HG03196 (cell line): ENCODE measurements at regions not wholly inside any gene's neighbourhood (a gene's known extent, or its start where the extent isn't known, plus 50 kb on each side); places are given as distances from the start of the nearest gene placed in this dataset.

ENCODE experiments used
- ATAC-seq: cut with Tn5 transposase; IDR thresholded peaks from one replicate; pipeline ENCODE4 v1.9.1; 2021; ENCODE audit not compliant: unreplicated experiment

- no peak for ATAC-seq
Observed at GRCh38 chr1:172883387-172883791, 167.4 kb downstream of the TNFSF18 start.

- no peak for ATAC-seq
Observed at GRCh38 chr1:172883844-172884243, 166.9 kb downstream of the TNFSF18 start.

GRCh38 chr1:172885411-172885810 lies 165.3 kb downstream of the TNFSF18 start:
- ATAC-seq: no peak

DNA sequence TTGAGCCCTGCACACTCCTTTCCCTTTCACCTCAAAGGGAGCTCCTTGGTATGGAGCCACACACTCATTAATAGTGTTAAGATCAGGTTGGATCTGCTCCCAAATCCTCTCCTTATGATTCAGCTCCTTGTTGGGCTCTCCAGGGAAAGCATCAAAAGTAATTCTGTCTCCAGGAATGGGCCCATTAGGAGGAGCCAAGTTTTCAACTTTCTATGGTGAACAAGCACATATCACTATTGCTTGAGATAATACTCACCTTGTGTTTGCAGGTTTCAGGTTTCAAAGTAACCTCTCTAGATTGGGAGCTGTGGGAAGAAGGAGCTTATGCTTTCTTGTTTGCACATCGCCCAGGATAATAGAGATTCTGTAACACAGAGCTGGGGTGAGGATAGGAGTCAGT lies 164.8 kb downstream of the TNFSF18 start:
- no peak for ATAC-seq

GRCh38 chr1:172887162-172887561 lies 163.6 kb downstream of the TNFSF18 start:
- no peak for ATAC-seq

DNA sequence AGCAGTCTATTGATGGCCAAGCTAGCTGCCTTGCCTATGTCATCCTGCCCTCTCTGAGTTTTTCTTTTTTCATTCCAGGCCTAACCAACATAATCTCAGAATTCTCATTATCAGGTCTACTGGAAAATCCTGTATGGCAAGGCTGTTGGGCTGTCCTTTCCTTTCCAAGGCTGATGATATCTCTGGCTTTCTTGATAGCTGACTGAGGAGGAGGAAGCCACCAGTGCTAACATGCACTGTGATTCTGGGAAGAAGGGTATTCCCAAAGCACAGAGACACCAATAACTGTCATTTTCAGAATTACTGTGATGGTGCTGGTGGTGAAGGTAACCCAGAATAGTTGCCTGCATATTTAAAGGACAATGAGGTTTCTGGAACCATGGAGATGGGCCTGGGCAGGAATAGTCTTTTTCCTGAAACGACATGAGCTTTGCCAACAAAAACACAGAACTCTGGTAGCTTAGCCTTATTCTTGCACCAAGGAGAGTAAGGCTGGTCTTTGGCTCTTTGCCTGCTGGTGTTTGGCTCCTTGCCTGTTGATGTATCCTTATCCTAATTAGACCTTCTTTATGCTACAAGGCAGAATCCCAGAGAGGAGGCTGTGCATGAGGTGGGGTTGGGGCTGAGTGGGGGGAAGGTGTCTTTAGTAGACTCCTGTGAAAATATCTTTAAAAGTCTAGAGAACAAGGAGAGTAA lies 157.4 kb downstream of the TNFSF18 start:
- no peak for ATAC-seq

DNA sequence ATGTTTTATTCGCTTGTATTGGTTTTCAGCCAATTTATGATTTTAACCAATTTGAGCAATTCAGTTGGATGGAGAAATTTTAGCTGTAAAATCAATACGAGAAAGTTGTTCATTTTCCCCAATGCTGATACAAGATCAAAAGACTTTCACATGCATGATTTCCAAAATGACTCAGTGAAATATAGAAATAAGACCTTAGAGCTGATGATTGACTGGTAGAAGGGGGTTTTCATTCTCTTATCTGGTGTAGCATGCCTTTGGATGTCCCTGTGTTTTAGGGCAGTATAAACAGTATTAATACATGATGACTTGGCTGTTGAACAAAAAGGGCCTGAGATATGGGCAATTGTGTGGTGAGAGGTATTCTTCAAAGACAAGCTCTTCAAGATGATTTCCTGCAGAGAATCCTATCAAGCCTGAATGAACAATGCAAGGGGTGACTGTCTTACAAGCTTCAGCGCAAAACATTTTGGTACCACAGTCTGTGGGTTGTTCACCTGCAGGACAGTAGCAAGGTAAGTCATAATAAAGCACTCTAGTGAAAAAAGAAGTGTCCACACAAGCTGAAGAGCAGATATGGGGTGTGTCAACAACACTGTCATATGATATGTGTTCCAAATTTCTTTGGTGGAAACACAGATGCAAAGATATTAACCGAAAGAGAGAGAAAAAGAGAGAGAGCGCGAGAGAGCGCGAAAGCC lies 156.2 kb downstream of the TNFSF18 start:
- ATAC-seq: peak; percentile 24

DNA sequence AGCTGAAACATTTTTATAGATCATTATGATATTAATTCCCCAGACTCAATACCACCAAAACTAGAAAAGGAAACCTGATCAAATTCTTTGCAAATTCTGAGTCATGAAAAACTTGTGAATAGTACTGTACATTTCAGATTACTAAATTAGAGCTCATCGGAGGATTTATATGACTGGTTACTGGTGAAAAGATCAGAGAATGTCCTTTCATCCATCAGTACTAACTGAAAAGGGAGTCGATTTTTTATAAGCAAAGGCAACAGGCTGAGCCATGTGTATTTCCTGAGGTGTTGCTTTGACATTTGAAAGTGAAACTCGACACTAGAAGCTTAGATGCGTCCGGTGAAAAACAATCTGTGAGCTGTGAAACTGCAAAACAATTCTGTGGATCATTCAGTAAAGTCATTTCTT lies 155.7 kb downstream of the TNFSF18 start:
- peak; percentile 77 for ATAC-seq

DNA sequence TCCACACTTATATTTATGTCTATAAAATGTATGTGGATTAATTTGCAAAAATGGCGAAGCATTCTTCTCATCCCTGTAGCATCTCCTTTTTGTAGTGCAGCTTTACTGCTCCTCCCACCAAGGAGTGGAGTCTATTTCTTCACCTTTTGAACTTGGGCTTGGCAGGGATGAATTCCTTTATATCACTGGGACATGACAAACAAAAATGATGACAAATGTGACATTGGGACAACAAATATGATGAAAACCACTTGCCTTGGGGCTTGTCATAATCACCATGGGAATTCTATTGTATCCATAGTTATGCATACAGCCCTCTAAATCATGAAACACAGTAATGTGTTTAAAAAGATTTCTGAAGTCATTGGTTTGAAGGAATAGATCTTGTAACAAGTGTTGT lies 155.0 kb downstream of the TNFSF18 start:
- ATAC-seq: no peak

DNA sequence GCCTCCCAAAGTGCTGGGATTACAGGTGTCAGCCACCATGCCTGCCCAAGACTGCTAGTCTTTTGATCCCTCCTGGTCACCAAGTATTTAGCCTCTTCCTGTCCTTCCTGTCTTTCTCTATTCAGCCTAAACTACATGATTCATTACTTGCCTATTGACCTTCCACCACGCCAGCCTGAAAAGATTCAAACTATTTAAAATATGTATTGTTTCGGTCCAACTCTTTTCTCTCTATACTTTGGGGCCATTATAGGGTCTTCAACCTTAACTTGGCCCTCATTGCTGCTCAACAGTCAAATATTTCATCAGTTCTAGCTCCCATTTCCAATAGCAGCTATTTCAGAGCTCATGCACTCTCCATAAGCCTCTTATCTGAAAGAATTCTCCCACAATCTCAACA lies 153.0 kb downstream of the TNFSF18 start:
- ATAC-seq: no peak

DNA sequence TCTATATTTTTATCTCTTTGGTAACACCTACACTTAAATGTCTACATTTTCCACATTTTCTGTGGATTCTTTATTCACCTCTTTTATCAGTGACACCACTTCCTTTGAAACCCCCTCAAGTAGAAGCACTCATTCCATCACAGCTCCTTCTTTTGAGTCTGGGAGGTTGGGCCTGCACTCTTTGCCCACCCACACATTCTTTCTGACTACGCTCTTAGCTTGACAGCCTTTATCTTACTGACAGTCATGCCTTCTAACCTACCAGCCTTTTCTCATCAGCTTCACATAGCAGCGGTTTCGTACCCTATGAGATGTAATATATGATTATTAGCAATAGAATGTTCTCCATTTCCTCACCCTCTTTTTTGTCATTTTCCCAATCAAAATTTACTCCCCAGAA lies 151.9 kb downstream of the TNFSF18 start:
- no peak for ATAC-seq

- ATAC-seq: no peak
Observed at GRCh38 chr1:172900376-172900997, 150.3 kb downstream of the TNFSF18 start.

- no peak for ATAC-seq
Observed at GRCh38 chr1:172902200-172902599, 148.5 kb downstream of the TNFSF18 start.

DNA sequence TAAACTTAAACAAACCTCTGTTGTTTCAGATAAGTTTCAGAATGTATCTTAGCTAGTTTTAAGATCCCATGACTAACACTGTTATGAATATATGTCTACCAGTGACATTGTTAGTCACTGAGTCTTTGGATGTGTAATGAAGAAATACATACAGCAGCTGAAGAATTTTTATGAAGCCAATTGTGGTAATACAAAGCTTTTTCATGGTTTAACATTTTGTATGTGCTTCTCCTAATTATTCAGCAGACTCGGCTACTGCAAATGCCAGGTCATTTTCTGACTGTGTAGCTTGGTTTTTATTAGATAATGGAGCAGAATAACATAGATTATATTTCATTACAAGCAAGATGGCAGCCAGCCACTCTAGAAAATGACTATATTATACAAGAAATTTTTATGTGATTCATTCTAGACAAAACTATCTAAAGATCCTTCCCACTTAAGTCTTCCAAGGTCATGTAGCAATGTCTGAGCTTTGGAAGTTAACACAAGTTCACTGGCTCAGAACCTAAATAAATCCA lies 147.8 kb downstream of the TNFSF18 start:
- ATAC-seq: no peak

GRCh38 chr1:172903581-172904220 lies 147.0 kb downstream of the TNFSF18 start:
- no peak for ATAC-seq

- no peak for ATAC-seq
Observed at GRCh38 chr1:172905452-172905851, 145.3 kb downstream of the TNFSF18 start.

GRCh38 chr1:172906778-172907592 lies 143.8 kb downstream of the TNFSF18 start:
- ATAC-seq: no peak

- ATAC-seq: no peak
Observed at GRCh38 chr1:172907834-172908326, 142.9 kb downstream of the TNFSF18 start.

GRCh38 chr1:172909606-172910326 lies 141.0 kb downstream of the TNFSF18 start:
- no peak for ATAC-seq

GRCh38 chr1:172912765-172913260 lies 137.9 kb downstream of the TNFSF18 start:
- no peak for ATAC-seq
